Lung (tissue), 11 donors: ENCODE measurements at regions not wholly inside any gene's neighbourhood (a gene's known extent, or its start where the extent isn't known, plus 50 kb on each side); places are given as distances from the start of the nearest gene placed in this dataset.

Experiments used
- ATAC-seq: fragments of 200-7000 bp; cut with Tn5 transposase; one replicate; pipeline ENCODE4 v1.9.1; 2020; ENCODE audit warnings: moderate number of reproducible peaks; ENCODE audit not compliant: insufficient read depth, low FRiP score
- DNase-seq, 3 donors: peaks; one replicate each; pipeline ENCODE4 v3.0.0-alpha.2; 2013 to 2017
- H3K27ac ChIP-seq, 2 donors: one replicate each; pipeline ENCODE4 v1.5.1; 2013; ENCODE audit warnings: mild to moderate bottlenecking in 2 of 2, moderate library complexity in 2 of 2, control low read depth in 1 of 2, inconsistent platforms in 1 of 2, low read depth in 1 of 2, low read length in 1 of 2
- H3K27me3 ChIP-seq, 3 donors: one replicate each; pipeline ENCODE4 v1.5.1; 2013; ENCODE audit warnings: low read length in 2 of 3; ENCODE audit not compliant: control insufficient read depth in 3 of 3, insufficient read depth in 3 of 3
- H3K36me3 ChIP-seq, 4 donors: one replicate each; pipeline ENCODE4 v1.5.1; 2013; ENCODE audit warnings: low read length in 4 of 4, mild to moderate bottlenecking in 1 of 4, moderate library complexity in 1 of 4; ENCODE audit not compliant: control insufficient read depth in 4 of 4, insufficient read depth in 4 of 4
- H3K4me1 ChIP-seq, 5 donors: one replicate each; pipeline ENCODE4 v1.5.1; 2013; ENCODE audit warnings: low read length in 5 of 5, mild to moderate bottlenecking in 2 of 5, moderate library complexity in 1 of 5; ENCODE audit not compliant: control insufficient read depth in 5 of 5, insufficient read depth in 5 of 5
- H3K4me3 ChIP-seq: one replicate; pipeline ENCODE4 v1.5.1; 2013; ENCODE audit warnings: mild to moderate bottlenecking, control low read depth, moderate library complexity
- H3K9ac ChIP-seq, 2 donors: one replicate each; pipeline ENCODE4 v1.5.1; 2013; ENCODE audit warnings: low read length in 2 of 2, control low read depth in 1 of 2; ENCODE audit not compliant: insufficient read depth in 1 of 2
- H3K9me3 ChIP-seq, 4 donors: one replicate each; pipeline ENCODE4 v1.5.1; 2013; ENCODE audit warnings: low read length in 3 of 4, mild to moderate bottlenecking in 1 of 4, moderate library complexity in 1 of 4; ENCODE audit not compliant: control insufficient read depth in 4 of 4, insufficient read depth in 3 of 4
- CTCF ChIP-seq: IDR thresholded peaks from 2 replicates; pipeline ENCODE4 v1.5.1; 2012; ENCODE audit warnings: mild to moderate bottlenecking; ENCODE audit errors: control extremely low read depth, extremely low read depth
- WGBS, 2 donors: extraction: QIAGEN DNeasy Blood & Tissue Kit; methylation state at CpG; one replicate each; pipeline ENCODE4 v1.1.7; 2013; 5-methylcytosine and 5-hydroxymethylcytosine counted together
- donor health status: control.
- donor health status: control.
- donor health status: Bipolar disorder and iron deficiency.
- donor health status: healthy.
- donor health status: DM: yes; HTN: yes; CAD: no.

GRCh38 chr5:109506556-109506955 is 96.8 kb upstream of the PJA2 start:
- no peaks in the 10 kb centered on the region for H3K36me3 ChIP-seq
- H3K4me1 ChIP-seq: no peaks in the 10 kb centered on the region
- TF ChIP-seq CTCF: no peak
- DNase-seq (no peak), ATAC-seq (no peak)
- no peak overlapping the region for H3K27ac ChIP-seq
- H3K9ac ChIP-seq: no peak overlapping the region
- WGBS, 2 donors: 46 to 50% methylated on average over 1 of the region's 1 CpG
- H3K9me3 ChIP-seq: no peaks in the 10 kb centered on the region
- no peaks in the 10 kb centered on the region for H3K27me3 ChIP-seq
- H3K4me3 ChIP-seq: no peak overlapping the region

GRCh38 chr5:109496112-109496511 is 86.3 kb upstream of the PJA2 start:
- Histone ChIP-seq H3K27me3 (no peaks in the 10 kb centered on the region), H3K27ac (no peak overlapping the region), H3K9ac (no peak overlapping the region), H3K4me3 (no peak overlapping the region), H3K4me1 (peaks cover 0 to 5% (median 0%) of the 10 kb centered on the region in 5 donors), H3K9me3 (no peaks in the 10 kb centered on the region), H3K36me3 (no peaks in the 10 kb centered on the region)
- WGBS, 2 donors: 49 to 62% methylated on average over 3 of the region's 3 CpGs
- ATAC-seq: no peak
- peak in 1 of 3 donors; percentile 62 for DNase-seq
- TF ChIP-seq CTCF: no peak

DNA sequence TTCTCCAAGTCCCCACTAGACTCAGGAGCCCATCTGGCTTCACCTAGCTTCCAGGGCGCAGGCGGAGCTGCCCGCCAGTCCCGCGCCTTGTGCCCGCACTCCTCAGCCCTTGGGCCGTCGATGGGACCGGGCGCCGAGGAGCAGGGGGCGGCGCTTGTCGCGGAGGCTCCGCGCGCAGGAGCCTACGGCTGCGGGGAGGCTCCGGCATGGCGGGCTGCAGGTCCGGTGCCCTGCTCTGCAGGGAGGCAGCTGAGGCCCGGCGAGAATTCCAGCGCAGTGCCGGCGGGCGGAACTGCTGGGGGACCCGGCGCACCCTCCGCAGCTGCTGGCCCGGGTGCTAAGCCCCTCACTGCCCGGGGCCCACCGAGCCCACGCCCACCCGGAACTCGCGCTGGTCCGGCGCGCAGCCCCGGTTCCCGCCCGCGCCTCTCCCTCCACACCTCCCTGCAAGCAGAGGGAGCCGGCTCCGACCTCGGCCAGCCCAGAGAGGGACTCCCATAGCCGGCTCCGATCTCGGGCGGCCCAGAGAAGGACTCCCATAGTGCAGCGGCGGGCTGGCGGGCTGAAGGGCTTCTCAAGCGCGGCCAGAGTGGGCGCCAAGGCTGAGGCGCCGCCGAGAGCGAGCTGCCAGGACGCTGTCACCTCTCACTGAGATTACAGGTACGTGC is 78.1 kb upstream of the PJA2 start:
- DNase-seq (no peak), ATAC-seq (no peak)

More for the DNA sequence above, 78.1 kb upstream of the PJA2 start:
- H3K27me3 ChIP-seq: no peaks in the 10 kb centered on the region
- no peaks in the 10 kb centered on the region for H3K9me3 ChIP-seq
- no peak overlapping the region for H3K9ac ChIP-seq
- H3K36me3 ChIP-seq: no peaks in the 10 kb centered on the region
- no peak overlapping the region for H3K4me3 ChIP-seq
- 97% methylated on average over 60 to 65 of the region's 65 CpGs for WGBS, 2 donors
- peaks cover 7 to 46% (median 20%) of the 10 kb centered on the region in 5 donors for H3K4me1 ChIP-seq
- no peak for TF ChIP-seq CTCF
- no peak overlapping the region for H3K27ac ChIP-seq
